H7 (cell line): ENCODE measurements at regions not wholly inside any gene's neighbourhood (a gene's known extent, or its start where the extent isn't known, plus 50 kb on each side); places are given as distances from the start of the nearest gene placed in this dataset.

Experiments used
- DNase-seq: peaks from one replicate; pipeline ENCODE4 v3.0.0; 2012
- H3K27me3 ChIP-seq: 2 replicates; pipeline ENCODE4 v1.6.0; 2011; ENCODE audit warnings: mild to moderate bottlenecking, low read length; ENCODE audit not compliant: control insufficient read depth, insufficient read depth
- H3K36me3 ChIP-seq: replicated peaks from 2 replicates; pipeline ENCODE4 v1.5.1; 2011; ENCODE audit warnings: low read length; ENCODE audit not compliant: control insufficient read depth, insufficient read depth
- H3K4me3 ChIP-seq: 2 replicates; pipeline ENCODE4 v1.5.1; 2011; ENCODE audit warnings: low read depth, mild to moderate bottlenecking, control low read depth, low read length, moderate library complexity; ENCODE audit not compliant: insufficient read depth

DNA sequence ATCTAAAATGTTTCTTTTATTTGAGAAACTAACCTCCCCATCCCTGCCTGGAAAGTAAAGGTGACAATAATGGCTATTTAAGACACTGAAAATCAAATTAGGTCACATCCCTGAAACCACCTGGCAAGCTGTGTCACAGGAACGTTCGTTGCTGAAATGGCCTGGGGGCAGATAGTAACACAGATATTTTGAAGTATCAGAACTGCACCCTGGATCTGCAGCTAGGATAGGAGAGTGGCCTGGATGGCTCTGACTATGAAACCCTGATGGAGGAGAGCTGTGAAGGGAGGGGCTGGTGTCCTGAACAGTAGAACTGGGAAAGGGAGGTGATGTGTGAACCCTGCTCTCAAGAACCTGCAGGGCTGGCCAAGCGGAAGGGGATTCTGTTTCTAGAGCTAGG lies 648.3 kb upstream of the CFAP20DC start:
- no peaks in the 10 kb centered on the region for H3K36me3 ChIP-seq
- H3K27me3 ChIP-seq = no peaks in the 10 kb centered on the region
- no peak for DNase-seq
- no peak overlapping the region for H3K4me3 ChIP-seq

GRCh38 chr3:59696783-59697182 lies 647.0 kb upstream of the CFAP20DC start:
- Histone ChIP-seq H3K27me3 (no peaks in the 10 kb centered on the region), H3K36me3 (no peaks in the 10 kb centered on the region), H3K4me3 (no peak overlapping the region)
- DNase-seq = no peak

DNA sequence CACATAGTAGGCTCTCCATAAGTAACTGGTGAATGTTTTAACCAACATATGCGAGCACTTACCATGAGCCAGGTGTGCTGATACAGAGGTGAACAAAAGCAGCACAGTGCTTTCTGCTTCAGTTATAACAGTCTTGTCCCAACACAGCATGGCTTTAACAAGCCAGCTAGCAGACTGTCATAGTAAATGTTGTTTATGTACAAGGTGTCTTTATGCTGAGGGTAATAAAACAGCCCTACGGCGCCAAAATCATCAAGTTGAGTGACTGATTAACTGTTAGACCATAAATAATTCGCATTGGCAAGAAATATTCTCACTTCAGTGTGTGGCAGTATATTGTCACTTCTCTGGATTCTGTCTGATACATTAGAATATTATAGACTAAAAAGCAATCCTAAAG lies 646.0 kb upstream of the CFAP20DC start:
- H3K27me3 ChIP-seq = no peaks in the 10 kb centered on the region
- no peak overlapping the region for H3K4me3 ChIP-seq
- H3K36me3 ChIP-seq = no peaks in the 10 kb centered on the region
- no peak for DNase-seq

- no peaks in the 10 kb centered on the region for H3K27me3 ChIP-seq
- no peaks in the 10 kb centered on the region for H3K36me3 ChIP-seq
- H3K4me3 ChIP-seq = no peak overlapping the region
- no peak for DNase-seq
These were observed 642.3 kb upstream of the CFAP20DC start for GRCh38 chr3:59692117-59692516.

DNA sequence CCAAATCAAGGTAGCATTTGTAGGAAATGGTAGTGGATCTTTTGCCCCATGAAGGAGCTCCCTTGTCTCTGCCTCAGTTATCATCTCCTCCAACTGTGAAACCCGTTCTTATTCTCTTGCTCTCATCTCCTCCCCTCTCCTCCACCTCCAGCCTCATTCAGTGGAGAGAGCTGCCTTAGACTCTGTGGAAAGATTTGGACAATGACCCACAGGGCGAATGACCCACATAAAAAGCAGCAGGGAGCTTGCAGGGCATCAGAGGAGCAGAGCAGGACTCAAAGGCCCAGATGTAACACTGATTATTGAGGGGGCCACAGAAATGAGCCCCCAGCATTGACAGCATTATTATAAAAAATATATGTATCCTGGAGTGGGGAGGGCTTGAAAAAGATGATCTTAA lies 641.1 kb upstream of the CFAP20DC start:
- no peaks in the 10 kb centered on the region for H3K36me3 ChIP-seq
- DNase-seq = no peak
- H3K27me3 ChIP-seq = no peaks in the 10 kb centered on the region
- H3K4me3 ChIP-seq = no peak overlapping the region

- no peaks in the 10 kb centered on the region for H3K27me3 ChIP-seq
- DNase-seq = no peak
- no peak overlapping the region for H3K4me3 ChIP-seq
- no peaks in the 10 kb centered on the region for H3K36me3 ChIP-seq
These were observed 638.8 kb upstream of the CFAP20DC start for GRCh38 chr3:59688636-59689035.

DNA sequence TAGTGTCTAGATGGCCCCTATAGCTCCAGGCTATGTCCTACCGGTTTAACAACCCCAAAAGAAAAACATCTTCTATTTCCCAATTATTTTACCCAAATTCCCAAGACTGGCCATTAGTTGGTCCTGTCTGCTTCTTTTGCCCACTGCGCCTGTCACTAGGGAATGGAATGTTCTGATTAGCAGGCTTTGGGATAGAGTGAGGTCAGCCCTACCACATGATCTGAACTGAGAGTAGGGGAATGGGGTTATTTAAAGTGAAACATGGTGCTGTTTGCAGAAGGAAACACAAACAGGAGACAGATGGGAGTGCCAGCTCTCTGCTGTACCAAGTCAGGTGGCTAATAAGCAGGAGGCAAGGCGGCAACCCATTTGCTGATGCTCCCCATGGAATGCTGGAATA lies 635.6 kb upstream of the CFAP20DC start:
- no peak overlapping the region for H3K4me3 ChIP-seq
- H3K27me3 ChIP-seq = no peaks in the 10 kb centered on the region
- no peak for DNase-seq
- no peaks in the 10 kb centered on the region for H3K36me3 ChIP-seq

DNA sequence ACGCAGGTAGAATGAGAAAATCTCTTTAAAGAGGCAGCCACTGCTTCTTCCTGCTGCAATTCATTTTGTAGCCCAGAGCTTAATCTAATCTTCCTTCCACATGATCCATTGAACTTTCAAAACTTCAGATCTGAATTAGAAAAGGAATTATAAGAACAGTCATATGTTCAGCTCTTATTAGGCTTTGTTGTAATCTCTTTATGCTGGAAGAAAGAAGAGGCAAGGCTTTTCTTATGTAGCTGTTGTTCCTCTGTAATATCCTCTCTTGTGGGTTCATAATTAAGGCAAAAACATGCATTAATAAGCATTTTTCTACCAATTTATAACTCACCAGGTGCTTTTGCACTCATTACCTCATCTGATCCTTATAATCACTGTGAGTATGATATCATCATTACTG lies 634.9 kb upstream of the CFAP20DC start:
- no peaks in the 10 kb centered on the region for H3K27me3 ChIP-seq
- H3K4me3 ChIP-seq = no peak overlapping the region
- DNase-seq = no peak
- H3K36me3 ChIP-seq = no peaks in the 10 kb centered on the region

- no peaks in the 10 kb centered on the region for H3K27me3 ChIP-seq
- no peaks in the 10 kb centered on the region for H3K36me3 ChIP-seq
- H3K4me3 ChIP-seq = no peak overlapping the region
- DNase-seq = no peak
These were observed 631.1 kb upstream of the CFAP20DC start for GRCh38 chr3:59680919-59681318.

GRCh38 chr3:59677747-59678702 lies 628.2 kb upstream of the CFAP20DC start:
- Histone ChIP-seq H3K36me3 (no peaks in the 10 kb centered on the region), H3K4me3 (no peak overlapping the region), H3K27me3 (no peaks in the 10 kb centered on the region)
- no peak for DNase-seq

GRCh38 chr3:59675495-59675894 lies 625.7 kb upstream of the CFAP20DC start:
- DNase-seq = no peak
- H3K4me3 ChIP-seq = no peak overlapping the region

DNA sequence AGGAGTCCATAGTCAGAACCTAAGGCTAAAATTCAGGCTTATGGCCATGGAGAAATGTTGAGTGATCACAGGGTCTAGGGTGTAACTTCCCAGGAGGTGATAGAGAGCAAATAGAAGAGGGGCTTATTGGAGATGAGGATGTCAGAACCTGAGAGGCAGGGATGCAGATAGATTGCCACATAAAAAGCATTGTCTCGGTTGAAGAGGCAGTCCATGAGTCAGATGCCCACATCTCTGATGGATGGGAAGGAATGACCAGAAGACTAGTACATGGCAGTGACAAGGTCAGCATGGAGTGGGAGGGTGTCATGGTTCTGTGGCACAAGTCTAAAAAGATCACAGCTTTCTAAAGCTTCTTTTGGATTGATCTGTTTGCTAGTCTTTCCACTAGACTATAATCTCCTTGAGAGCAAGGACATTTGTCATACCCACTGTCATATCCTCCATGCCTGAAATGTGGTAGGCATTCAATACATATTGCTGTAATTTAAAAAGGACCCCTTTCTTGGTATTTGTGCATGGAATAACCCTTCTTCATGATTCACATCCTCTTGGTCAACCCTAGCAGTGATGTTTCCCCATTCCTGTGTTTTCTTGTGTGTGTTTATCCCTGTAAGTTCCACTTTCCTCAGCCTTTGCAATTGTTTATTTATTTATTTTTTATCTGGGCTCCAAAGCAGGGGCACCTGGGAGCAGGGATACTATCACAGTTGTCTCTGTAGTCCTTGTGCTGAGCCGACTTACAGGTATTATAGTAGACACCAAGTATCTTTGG lies 613.4 kb upstream of the CFAP20DC start:
- no peaks in the 10 kb centered on the region for H3K36me3 ChIP-seq
- DNase-seq = no peak
- peaks cover 2% of the 10 kb centered on the region; the same call in 1 of the 2 replicates for H3K27me3 ChIP-seq
- H3K4me3 ChIP-seq = no peak overlapping the region

More at GRCh38 chr3:59675495-59675894, 625.7 kb upstream of the CFAP20DC start:
- Histone ChIP-seq H3K36me3 (no peaks in the 10 kb centered on the region), H3K27me3 (no peaks in the 10 kb centered on the region)

GRCh38 chr3:59660852-59661625 lies 611.2 kb upstream of the CFAP20DC start:
- Histone ChIP-seq H3K36me3 (no peaks in the 10 kb centered on the region), H3K27me3 (peaks cover 2% of the 10 kb centered on the region; the same call in 1 of the 2 replicates), H3K4me3 (no peak overlapping the region)
- DNase-seq = no peak

DNA sequence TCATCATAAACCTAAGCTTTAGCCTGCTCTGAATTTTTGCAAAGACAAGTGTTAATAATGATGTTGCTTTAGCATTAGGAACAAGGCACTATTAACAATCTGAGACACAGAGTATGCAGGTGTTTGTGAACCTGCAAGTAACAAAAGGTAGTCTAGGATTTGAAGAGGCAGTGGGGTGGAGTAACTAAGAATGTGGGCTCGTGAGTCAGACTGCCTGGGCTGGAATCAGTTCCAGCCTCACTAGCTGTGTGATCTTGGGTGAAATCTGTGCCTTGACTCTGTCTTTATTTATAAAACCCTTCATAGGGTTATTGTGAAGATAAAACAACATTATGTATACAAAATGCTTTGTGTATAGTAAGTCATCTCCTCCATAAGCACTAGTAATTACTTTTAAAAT lies 610.6 kb upstream of the CFAP20DC start:
- no peak for DNase-seq
- H3K36me3 ChIP-seq = no peaks in the 10 kb centered on the region
- H3K27me3 ChIP-seq = peaks cover 2% of the 10 kb centered on the region; the same call in 1 of the 2 replicates
- H3K4me3 ChIP-seq = no peak overlapping the region
